BLaER1 treated with 17β-estradiol and CSF1 and Interleukin-3, amounts not matched to agents 10 nM and 100 nM (cell line): ENCODE measurements at regions not wholly inside any gene's neighbourhood (a gene's known extent, or its start where the extent isn't known, plus 50 kb on each side); places are given as distances from the start of the nearest gene placed in this dataset.

Experiments
- H3K27ac ChIP-seq, 11 experiments: shearing (Covaris generic); formaldehyde crosslinking; 2 replicates each; pipeline ENCODE4 v1.8.1; 2022
- H3K27me3 ChIP-seq, 11 experiments: shearing (Covaris generic); formaldehyde crosslinking; 2 replicates each; pipeline ENCODE4 v1.8.1; 2022
- H3K36me3 ChIP-seq, 11 experiments: shearing (Covaris generic); formaldehyde crosslinking; 2 replicates each; pipeline ENCODE4 v1.8.1; 2022
- H3K4me1 ChIP-seq, 10 experiments: shearing (Covaris generic); formaldehyde crosslinking; 2 replicates each; pipeline ENCODE4 v1.8.1; 2022
- H3K4me2 ChIP-seq, 11 experiments: shearing (Covaris generic); formaldehyde crosslinking; 2 replicates each; pipeline ENCODE4 v1.8.1; 2022
- H3K4me3 ChIP-seq, 10 experiments: shearing (Covaris generic); formaldehyde crosslinking; 2 replicates each; pipeline ENCODE4 v1.8.1; 2022
- H3K9ac ChIP-seq, 11 experiments: shearing (Covaris generic); formaldehyde crosslinking; 2 replicates each; pipeline ENCODE4 v1.8.1; 2022
- H3K9me3 ChIP-seq, 11 experiments: shearing (Covaris generic); formaldehyde crosslinking; replicated peaks in 1 of 11; 2 replicates each; pipeline ENCODE4 v1.8.1; 2022
- H4K20me1 ChIP-seq, 11 experiments: shearing (Covaris generic); formaldehyde crosslinking; 2 replicates each; pipeline ENCODE4 v1.8.1; 2022
- Cebpa-rat ChIP-seq, 11 experiments: shearing (Covaris generic); IDR thresholded peaks; 2 replicates each; pipeline ENCODE4 v1.8.1; 2022

DNA sequence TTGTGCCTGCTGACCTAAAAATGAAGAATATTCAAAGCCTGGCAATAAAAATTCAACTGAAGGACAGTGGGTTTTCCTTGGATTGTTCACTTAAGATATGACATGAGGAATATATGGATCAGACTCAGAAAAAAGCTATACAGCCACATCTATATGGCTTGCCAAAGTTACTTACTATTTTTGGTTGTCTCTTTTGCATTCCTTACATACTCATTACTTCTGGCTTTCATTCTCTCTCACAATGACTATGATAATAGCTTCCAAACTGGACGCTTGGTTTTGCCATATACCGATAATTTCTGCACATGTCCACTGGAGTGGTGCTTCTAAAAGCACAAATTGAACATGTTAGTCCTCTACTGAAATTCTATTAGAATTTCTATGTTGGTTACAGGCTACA lies 664.9 kb downstream of the CDH8 start:
- Histone ChIP-seq H3K9me3 (peaks cover 0 to 8% (median 0%) of the 10 kb centered on the region in 11 experiments; a peak in 1 of 22 replicates), H3K36me3 (no peaks in the 10 kb centered on the region), H3K4me1 (peaks cover 5 to 25% (median 13%) of the 10 kb centered on the region in 10 experiments; a peak in 17 of 20 replicates), H3K27me3 (peaks cover 0 to 48% (median 0%) of the 10 kb centered on the region in 11 experiments; a peak in 5 of 22 replicates), H4K20me1 (no peaks in the 10 kb centered on the region), H3K4me2 (peak overlapping the region in 5 of 11 experiments; percentile 6 to 55 (median 40); a peak in 7 of 22 replicates), H3K27ac (peak overlapping the region in 1 of 11 experiments; percentile 13; a peak in 1 of 22 replicates), H3K4me3 (no peak overlapping the region), H3K9ac (no peak overlapping the region)
- no peak for TF ChIP-seq Cebpa-rat (IDR thresholded peaks at IDR 0.05)

DNA sequence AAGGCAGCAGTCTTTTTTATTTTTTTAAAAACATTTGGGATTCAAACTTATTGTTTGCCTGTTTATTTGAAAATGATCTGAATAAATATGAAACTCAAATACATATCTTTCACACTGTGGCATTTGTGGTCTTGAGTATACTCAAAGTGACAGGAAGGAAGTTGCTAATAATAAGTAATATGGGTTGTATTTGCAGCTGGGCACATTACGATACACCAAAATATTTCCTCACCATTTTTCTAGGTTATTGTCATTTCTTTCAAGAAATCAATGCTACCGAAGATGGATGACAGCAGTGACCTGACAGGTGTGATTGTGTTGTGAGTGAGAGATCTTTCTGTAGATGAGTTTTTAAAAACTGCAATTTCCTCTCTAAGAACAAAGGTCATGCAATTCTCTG lies 665.7 kb downstream of the CDH8 start:
- Histone ChIP-seq H3K9ac (no peak overlapping the region), H3K27me3 (peaks cover 0 to 51% (median 0%) of the 10 kb centered on the region in 11 experiments; a peak in 5 of 22 replicates), H3K27ac (peak overlapping the region in 1 of 11 experiments; percentile 51; a peak in 2 of 22 replicates), H4K20me1 (no peaks in the 10 kb centered on the region), H3K4me3 (no peak overlapping the region), H3K4me2 (peak overlapping the region; percentile 8 to 55 (median 43); a peak in 19 of 22 replicates), H3K4me1 (peaks cover 5 to 25% (median 13%) of the 10 kb centered on the region in 10 experiments; a peak in 17 of 20 replicates), H3K9me3 (peaks cover 0 to 8% (median 0%) of the 10 kb centered on the region in 11 experiments; a peak in 1 of 22 replicates), H3K36me3 (no peaks in the 10 kb centered on the region)
- TF ChIP-seq Cebpa-rat (IDR thresholded peaks at IDR 0.05), result no peak

DNA sequence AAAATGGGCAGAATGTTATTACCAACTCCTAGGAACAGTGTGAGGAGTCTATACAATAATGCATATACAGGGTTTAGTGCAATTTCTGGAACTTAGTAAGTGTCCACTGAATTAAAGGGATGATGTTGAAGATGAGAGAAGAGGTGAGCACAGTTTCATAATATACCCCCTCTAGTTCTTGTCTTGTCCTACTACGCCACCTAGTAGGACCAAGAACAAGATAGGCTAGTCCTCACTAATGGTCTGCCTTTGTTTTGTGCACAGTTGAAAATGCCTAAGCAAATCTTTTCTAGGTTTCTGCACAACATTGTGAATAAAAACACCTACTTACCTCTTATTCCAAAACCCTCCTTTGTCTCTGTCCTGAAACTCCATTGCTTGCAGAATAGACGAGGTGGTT lies 670.2 kb downstream of the CDH8 start:
- TF ChIP-seq Cebpa-rat (IDR thresholded peaks at IDR 0.05), result no peak
- H3K4me1 ChIP-seq, result peaks cover 5 to 32% (median 18%) of the 10 kb centered on the region in 10 experiments; a peak in 17 of 20 replicates
- no peak overlapping the region for H3K9ac ChIP-seq
- H3K4me3 ChIP-seq, result no peak overlapping the region
- H3K27me3 ChIP-seq, result peaks cover 0 to 39% (median 0%) of the 10 kb centered on the region in 11 experiments; a peak in 4 of 22 replicates
- H3K9me3 ChIP-seq, result no peaks in the 10 kb centered on the region
- H3K4me2 ChIP-seq, result no peak overlapping the region
- no peaks in the 10 kb centered on the region for H4K20me1 ChIP-seq
- no peaks in the 10 kb centered on the region for H3K36me3 ChIP-seq
- H3K27ac ChIP-seq, result no peak overlapping the region

DNA sequence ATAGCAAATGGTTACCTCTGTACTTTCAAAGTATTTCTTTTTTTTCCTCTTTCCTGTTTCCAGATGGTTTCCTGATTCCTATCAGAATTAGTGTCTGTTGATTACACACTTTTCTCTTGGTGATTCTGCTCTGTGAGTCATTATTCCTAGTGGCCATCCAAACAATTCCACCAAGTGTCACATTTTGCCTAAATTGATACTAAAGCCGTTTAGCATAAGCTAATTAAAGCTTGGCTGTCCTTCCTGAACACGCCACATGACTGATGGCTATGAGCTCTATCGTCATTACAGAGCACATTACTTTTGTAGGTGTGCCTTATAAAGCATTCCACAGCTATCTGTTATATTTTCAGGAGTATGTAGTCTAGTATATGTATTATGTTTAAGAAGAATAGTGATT lies 671.2 kb downstream of the CDH8 start:
- H3K4me2 ChIP-seq, result peak overlapping the region in 1 of 11 experiments; percentile 41; a peak in 3 of 22 replicates
- no peak for TF ChIP-seq Cebpa-rat (IDR thresholded peaks at IDR 0.05)
- peaks cover 0 to 34% (median 0%) of the 10 kb centered on the region in 11 experiments; a peak in 4 of 22 replicates for H3K27me3 ChIP-seq
- H3K4me1 ChIP-seq, result peaks cover 0 to 22% (median 8%) of the 10 kb centered on the region in 10 experiments; a peak in 12 of 20 replicates
- no peak overlapping the region for H3K4me3 ChIP-seq
- H3K36me3 ChIP-seq, result no peaks in the 10 kb centered on the region
- H4K20me1 ChIP-seq, result no peaks in the 10 kb centered on the region
- no peak overlapping the region for H3K27ac ChIP-seq
- no peak overlapping the region for H3K9ac ChIP-seq
- H3K9me3 ChIP-seq, result no peaks in the 10 kb centered on the region

DNA sequence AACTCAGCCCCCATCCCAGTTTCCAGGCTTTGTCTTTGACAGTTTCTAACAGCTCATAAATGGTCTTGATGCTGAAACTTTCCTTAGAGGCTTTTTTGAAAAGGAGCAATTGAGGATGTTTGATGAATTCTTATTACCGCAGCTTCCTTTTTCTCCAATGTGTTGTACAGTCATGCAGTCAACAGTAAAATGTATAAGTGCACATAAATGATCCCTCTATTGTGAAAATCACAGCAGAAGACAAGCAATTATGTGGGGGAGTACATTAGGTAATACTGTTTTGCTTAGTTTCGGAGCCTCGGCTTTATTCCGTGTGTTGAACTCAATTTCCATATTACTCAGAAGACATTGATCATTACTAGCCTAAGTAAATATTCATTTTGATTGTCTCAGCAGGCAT lies 673.7 kb downstream of the CDH8 start:
- Histone ChIP-seq H3K36me3 (no peaks in the 10 kb centered on the region), H3K4me2 (no peak overlapping the region), H3K27me3 (peaks cover 0 to 15% (median 0%) of the 10 kb centered on the region in 11 experiments; a peak in 2 of 22 replicates), H4K20me1 (no peaks in the 10 kb centered on the region), H3K4me3 (no peak overlapping the region), H3K9me3 (no peaks in the 10 kb centered on the region), H3K4me1 (peaks cover 0 to 14% (median 7%) of the 10 kb centered on the region in 10 experiments; a peak in 7 of 20 replicates), H3K9ac (no peak overlapping the region), H3K27ac (no peak overlapping the region)
- no peak for TF ChIP-seq Cebpa-rat (IDR thresholded peaks at IDR 0.05)

DNA sequence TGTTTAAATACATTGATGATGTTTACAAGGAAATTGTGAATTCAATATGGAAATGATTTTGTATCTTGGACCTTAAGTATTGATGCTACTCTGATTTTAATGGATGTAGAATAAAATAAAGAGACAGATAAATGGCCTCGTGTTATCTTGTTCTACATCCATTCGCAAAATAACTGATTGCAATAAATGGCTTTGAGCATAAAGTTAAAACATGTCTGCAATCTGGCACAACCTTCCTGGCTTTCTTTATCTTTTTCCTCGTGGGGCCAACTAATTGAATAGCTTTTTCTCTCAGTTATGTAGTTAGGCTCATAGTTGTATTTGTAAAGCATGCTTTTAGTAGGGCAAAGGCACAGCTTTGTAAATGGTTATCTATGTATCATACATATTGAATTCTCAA lies 691.4 kb downstream of the CDH8 start:
- H3K4me2 ChIP-seq, result no peak overlapping the region
- no peak for TF ChIP-seq Cebpa-rat (IDR thresholded peaks at IDR 0.05)
- H3K9me3 ChIP-seq, result no peaks in the 10 kb centered on the region
- H3K27ac ChIP-seq, result no peak overlapping the region
- no peak overlapping the region for H3K9ac ChIP-seq
- no peaks in the 10 kb centered on the region for H3K27me3 ChIP-seq
- H3K36me3 ChIP-seq, result no peaks in the 10 kb centered on the region
- H4K20me1 ChIP-seq, result no peaks in the 10 kb centered on the region
- no peaks in the 10 kb centered on the region for H3K4me1 ChIP-seq
- no peak overlapping the region for H3K4me3 ChIP-seq

DNA sequence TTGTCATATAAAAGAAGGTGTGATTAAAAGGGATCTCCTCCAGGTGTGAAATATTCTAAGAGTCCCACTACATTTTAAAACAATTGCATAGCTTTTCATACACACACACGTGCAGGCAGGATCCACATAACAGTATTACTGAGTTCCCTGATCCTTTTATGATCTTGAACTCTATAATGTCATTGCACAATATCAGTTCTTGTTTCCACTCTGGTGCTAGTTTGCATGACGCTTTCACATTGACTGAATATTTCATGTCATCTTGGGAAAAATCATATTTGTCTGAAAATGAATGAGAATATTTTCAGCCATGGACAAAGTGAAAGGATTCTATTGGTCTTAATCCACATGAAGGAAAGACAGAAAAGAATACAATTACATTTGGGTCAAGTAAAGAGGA lies 703.8 kb downstream of the CDH8 start:
- no peaks in the 10 kb centered on the region for H3K27me3 ChIP-seq
- no peaks in the 10 kb centered on the region for H3K36me3 ChIP-seq
- no peak overlapping the region for H3K9ac ChIP-seq
- 0 out of 22 replicates have a peak, but pooled peaks of 1 of the 11 experiments have one; percentile 31 for TF ChIP-seq Cebpa-rat (IDR thresholded peaks at IDR 0.05)
- no peak overlapping the region for H3K4me3 ChIP-seq
- no peak overlapping the region for H3K27ac ChIP-seq
- H3K4me2 ChIP-seq, result no peak overlapping the region
- H3K9me3 ChIP-seq, result no peaks in the 10 kb centered on the region
- H4K20me1 ChIP-seq, result no peaks in the 10 kb centered on the region
- H3K4me1 ChIP-seq, result no peaks in the 10 kb centered on the region

DNA sequence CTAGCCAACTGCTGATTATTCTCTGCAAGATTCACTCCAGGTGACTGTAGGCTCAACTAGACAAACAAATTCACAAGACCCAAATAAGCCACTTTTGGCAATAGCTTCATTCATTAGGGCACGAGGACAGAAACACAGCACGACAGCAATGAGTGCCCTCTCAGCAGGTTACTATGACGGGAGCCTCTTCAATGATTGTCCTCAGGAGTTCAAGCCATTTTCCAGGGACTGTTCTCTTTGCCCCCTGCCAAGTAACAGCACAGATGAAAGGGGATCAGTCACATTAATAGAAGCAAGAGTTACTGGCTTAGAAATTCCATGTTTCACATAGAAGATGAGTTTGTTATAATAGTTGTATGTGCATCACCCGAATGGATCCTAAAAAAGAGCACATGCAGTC lies 712.2 kb downstream of the CDH8 start:
- peak overlapping the region in 6 of 11 experiments; percentile 18 to 58 (median 36); a peak in 6 of 22 replicates for H3K4me2 ChIP-seq
- no peaks in the 10 kb centered on the region for H4K20me1 ChIP-seq
- no peaks in the 10 kb centered on the region for H3K9me3 ChIP-seq
- H3K27ac ChIP-seq, result peak overlapping the region in 5 of 11 experiments; percentile 19 to 65 (median 61); a peak in 8 of 22 replicates
- TF ChIP-seq Cebpa-rat (IDR thresholded peaks at IDR 0.05), result no peak
- H3K9ac ChIP-seq, result no peak overlapping the region; a peak in 1 of 22 replicates
- H3K4me1 ChIP-seq, result peaks cover 0 to 14% (median 10%) of the 10 kb centered on the region in 10 experiments; a peak in 13 of 20 replicates
- no peak overlapping the region for H3K4me3 ChIP-seq
- no peaks in the 10 kb centered on the region for H3K27me3 ChIP-seq
- no peaks in the 10 kb centered on the region for H3K36me3 ChIP-seq

DNA sequence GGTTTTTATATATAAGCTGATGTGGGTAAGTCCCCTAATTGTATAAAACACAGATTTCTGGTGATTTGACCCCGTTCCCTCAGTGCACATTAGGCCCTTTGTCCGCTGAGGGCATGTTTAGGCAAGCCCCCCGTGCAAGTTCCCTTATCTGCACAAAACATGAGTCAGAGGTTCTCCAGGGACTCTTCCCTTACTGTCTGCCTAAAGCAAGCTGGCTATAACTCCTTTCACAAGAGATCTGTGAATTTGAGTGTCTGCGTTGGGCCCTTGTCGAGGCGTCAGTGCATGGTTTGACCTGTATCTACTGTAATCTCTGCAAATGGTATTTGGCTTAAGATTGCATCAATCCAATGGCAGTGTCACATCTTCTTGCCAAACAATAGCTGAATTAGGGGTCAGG lies 712.8 kb downstream of the CDH8 start:
- Histone ChIP-seq H3K4me1 (peaks cover 0 to 14% (median 10%) of the 10 kb centered on the region in 10 experiments; a peak in 13 of 20 replicates), H3K4me2 (peak overlapping the region in 9 of 11 experiments; percentile 1 to 58 (median 32); a peak in 15 of 22 replicates), H3K27me3 (no peaks in the 10 kb centered on the region), H4K20me1 (no peaks in the 10 kb centered on the region), H3K9me3 (no peaks in the 10 kb centered on the region; a peak in 1 of 22 replicates), H3K9ac (peak overlapping the region in 1 of 11 experiments; percentile 4; a peak in 1 of 22 replicates), H3K27ac (peak overlapping the region in 9 of 11 experiments; percentile 23 to 65 (median 51); a peak in 16 of 22 replicates), H3K4me3 (no peak overlapping the region), H3K36me3 (no peaks in the 10 kb centered on the region)
- TF ChIP-seq Cebpa-rat (IDR thresholded peaks at IDR 0.05), result no peak; a peak in 2 of 22 replicates
